Epithelial cell of prostate (primary cell): ENCODE measurements at regions not wholly inside any gene's neighbourhood (a gene's known extent, or its start where the extent isn't known, plus 50 kb on each side); places are given as distances from the start of the nearest gene placed in this dataset.

Experiments used
- DNase-seq: peaks from one replicate; pipeline ENCODE4 v3.0.0-alpha.2; 2011; ENCODE audit warnings: low read depth, low spot score
- H3K27ac ChIP-seq: fragments of 450-650 bp; 2 replicates; pipeline ENCODE4 v1.5.1; 2017; ENCODE audit warnings: mild to moderate bottlenecking

- no peak overlapping the region for H3K27ac ChIP-seq
- DNase-seq: no peak
Observed at GRCh38 chr3:81293156-81293555, 468.3 kb downstream of the GBE1 start.

GRCh38 chr3:81291586-81291985 lies 469.9 kb downstream of the GBE1 start:
- no peak overlapping the region for H3K27ac ChIP-seq
- no peak for DNase-seq

- no peak overlapping the region for H3K27ac ChIP-seq
- no peak for DNase-seq
Observed at GRCh38 chr3:81289676-81290075, 471.8 kb downstream of the GBE1 start.

GRCh38 chr3:81279481-81280379 lies 481.7 kb downstream of the GBE1 start:
- no peak overlapping the region for H3K27ac ChIP-seq
- DNase-seq: no peak

GRCh38 chr3:81277853-81278252 lies 483.6 kb downstream of the GBE1 start:
- DNase-seq: no peak
- H3K27ac ChIP-seq: no peak overlapping the region

GRCh38 chr3:81274671-81275070 lies 486.8 kb downstream of the GBE1 start:
- no peak for DNase-seq
- H3K27ac ChIP-seq: no peak overlapping the region

- no peak for DNase-seq
- H3K27ac ChIP-seq: no peak overlapping the region
Observed at GRCh38 chr3:81270603-81271379, 490.7 kb downstream of the GBE1 start.

- no peak overlapping the region for H3K27ac ChIP-seq
- DNase-seq: no peak
Observed at GRCh38 chr3:81268526-81268925, 492.9 kb downstream of the GBE1 start.

- DNase-seq: no peak
- H3K27ac ChIP-seq: no peak overlapping the region
Observed at GRCh38 chr3:81261996-81262395, 499.4 kb downstream of the GBE1 start.

GRCh38 chr3:81255463-81255862 lies 506.0 kb downstream of the GBE1 start:
- no peak overlapping the region for H3K27ac ChIP-seq
- no peak for DNase-seq

- DNase-seq: no peak
- H3K27ac ChIP-seq: no peak overlapping the region
Observed at GRCh38 chr3:81251096-81251495, 510.3 kb downstream of the GBE1 start.

- no peak overlapping the region for H3K27ac ChIP-seq
- DNase-seq: peak; percentile 53
Observed at GRCh38 chr3:81249540-81250029, 511.9 kb downstream of the GBE1 start.

- no peak overlapping the region for H3K27ac ChIP-seq
- DNase-seq: no peak
Observed at GRCh38 chr3:81245501-81245900, 515.9 kb downstream of the GBE1 start.

GRCh38 chr3:81245043-81245442 lies 516.4 kb downstream of the GBE1 start:
- H3K27ac ChIP-seq: no peak overlapping the region
- no peak for DNase-seq

GRCh38 chr3:81244231-81244630 lies 517.2 kb downstream of the GBE1 start:
- DNase-seq: no peak
- H3K27ac ChIP-seq: no peak overlapping the region

GRCh38 chr3:81242871-81243270 lies 518.6 kb downstream of the GBE1 start:
- no peak for DNase-seq

GRCh38 chr3:81237181-81237580 lies 524.3 kb downstream of the GBE1 start:
- DNase-seq: no peak
- H3K27ac ChIP-seq: no peak overlapping the region

More at GRCh38 chr3:81242871-81243270, 518.6 kb downstream of the GBE1 start:
- H3K27ac ChIP-seq: no peak overlapping the region

GRCh38 chr3:81218023-81218422 lies 543.4 kb downstream of the GBE1 start:
- no peak overlapping the region for H3K27ac ChIP-seq
- DNase-seq: peak; percentile 1

GRCh38 chr3:81217101-81217500 lies 544.3 kb downstream of the GBE1 start:
- no peak for DNase-seq
- no peak overlapping the region for H3K27ac ChIP-seq

- peak; percentile 16 for DNase-seq
- H3K27ac ChIP-seq: no peak overlapping the region
Observed at GRCh38 chr3:81216192-81216591, 545.3 kb downstream of the GBE1 start.

- no peak overlapping the region for H3K27ac ChIP-seq
- no peak for DNase-seq
Observed at GRCh38 chr3:81214631-81215030, 546.8 kb downstream of the GBE1 start.
